GM18870 (cell line): ENCODE measurements at regions not wholly inside any gene's neighbourhood (a gene's known extent, or its start where the extent isn't known, plus 50 kb on each side); places are given as distances from the start of the nearest gene placed in this dataset.
"Not testable (repeated sequence)": the region's sequence is repeated elsewhere in the genome, so short reads cannot be mapped to it uniquely, and the experiment has no call there.

Experiments
- ATAC-seq: cut with Tn5 transposase; IDR thresholded peaks from one replicate; pipeline ENCODE4 v1.9.1; 2021; ENCODE audit warnings: moderate library complexity; ENCODE audit not compliant: unreplicated experiment

- ATAC-seq = no peak
These were observed 103.1 kb upstream of the CLINT1 start for GRCh38 chr5:157961896-157962590.

GRCh38 chr5:157961176-157961575 is 102.2 kb upstream of the CLINT1 start:
- ATAC-seq = no peak

- ATAC-seq = no peak
These were observed 100.4 kb upstream of the CLINT1 start for GRCh38 chr5:157959370-157959769.

- ATAC-seq = no peak
These were observed 97.4 kb upstream of the CLINT1 start for GRCh38 chr5:157956271-157956885.

GRCh38 chr5:157955541-157956172 is 96.7 kb upstream of the CLINT1 start:
- no peak for ATAC-seq

GRCh38 chr5:157952374-157952685 is 93.4 kb upstream of the CLINT1 start:
- no peak for ATAC-seq

GRCh38 chr5:157951673-157952373 is 92.9 kb upstream of the CLINT1 start:
- no peak for ATAC-seq

GRCh38 chr5:157949520-157949919 is 90.6 kb upstream of the CLINT1 start:
- ATAC-seq = no peak

- peak; percentile 82 for ATAC-seq
These were observed 89.9 kb upstream of the CLINT1 start for GRCh38 chr5:157948738-157949410.

GRCh38 chr5:157947156-157947555 is 88.2 kb upstream of the CLINT1 start:
- ATAC-seq = no peak

GRCh38 chr5:157945822-157946221 is 86.9 kb upstream of the CLINT1 start:
- ATAC-seq = not testable (repeated sequence)

GRCh38 chr5:157944938-157945337 is 86.0 kb upstream of the CLINT1 start:
- no peak for ATAC-seq

- no peak for ATAC-seq
These were observed 85.2 kb upstream of the CLINT1 start for GRCh38 chr5:157944077-157944633.

GRCh38 chr5:157942595-157942994 is 83.7 kb upstream of the CLINT1 start:
- ATAC-seq = no peak

- ATAC-seq = no peak
These were observed 82.7 kb upstream of the CLINT1 start for GRCh38 chr5:157941616-157942015.

- not testable (repeated sequence) for ATAC-seq
These were observed 79.2 kb upstream of the CLINT1 start for GRCh38 chr5:157938101-157938500.

- ATAC-seq = not testable (repeated sequence)
These were observed 78.0 kb upstream of the CLINT1 start for GRCh38 chr5:157936776-157937501.

- no peak for ATAC-seq
These were observed 75.7 kb upstream of the CLINT1 start for GRCh38 chr5:157934600-157934999.

GRCh38 chr5:157933005-157933404 is 74.1 kb upstream of the CLINT1 start:
- no peak for ATAC-seq

GRCh38 chr5:157930710-157931109 is 71.8 kb upstream of the CLINT1 start:
- no peak for ATAC-seq
